HEK293 (cell line): ENCODE measurements at regions not wholly inside any gene's neighbourhood (a gene's known extent, or its start where the extent isn't known, plus 50 kb on each side); places are given as distances from the start of the nearest gene placed in this dataset.
A peak's percentile ranks its signal among the peaks of the same experiment; 100 is the strongest.

Experiments used
- ATF2 ChIP-seq: fragments of 450-650 bp; formaldehyde crosslinking; IDR thresholded peaks from 2 replicates; pipeline ENCODE4 v1.5.1; 2016; ENCODE audit warnings: missing biosample characterization, missing genetic modification characterization, low read depth
- CTCF ChIP-seq: fragments of 450-650 bp; formaldehyde crosslinking; IDR thresholded peaks from 2 replicates; pipeline ENCODE4 v1.5.1; 2016; ENCODE audit warnings: missing biosample characterization, missing genetic modification characterization
- PRDM10 ChIP-seq: fragments of 450-650 bp; formaldehyde crosslinking; IDR thresholded peaks from 2 replicates; pipeline ENCODE4 v1.5.1; 2016; ENCODE audit warnings: missing biosample characterization, missing genetic modification characterization
- ZNF133 ChIP-seq: fragments of 450-650 bp; formaldehyde crosslinking; IDR thresholded peaks from 2 replicates; pipeline ENCODE4 v1.5.1; 2016; ENCODE audit warnings: missing biosample characterization, missing genetic modification characterization
- ZNF510 ChIP-seq: fragments of 450-650 bp; formaldehyde crosslinking; IDR thresholded peaks from 2 replicates; pipeline ENCODE4 v1.5.1; 2018; ENCODE audit warnings: mild to moderate bottlenecking, missing genetic modification characterization, missing biosample characterization; ENCODE audit not compliant: insufficient replicate concordance
- ZNF792 ChIP-seq: fragments of 450-650 bp; formaldehyde crosslinking; IDR thresholded peaks from 2 replicates; pipeline ENCODE4 v1.5.1; 2016; ENCODE audit warnings: missing biosample characterization, missing genetic modification characterization

- TF ChIP-seq CTCF (no peak), PRDM10 (tag by site-specific recombination) (no peak), ZNF510 (tag by site-specific recombination) (peak; percentile 34), ATF2 (tag by site-specific recombination) (no peak), ZNF792 (tag by site-specific recombination) (no peak), ZNF133 (tag by site-specific recombination) (no peak)
Measured at GRCh38 chr11:79506124-79506523, 65.3 kb upstream of the TENM4 start.
